ENCODE measurements at regions not wholly inside any gene's neighbourhood (a gene's known extent, or its start where the extent isn't known, plus 50 kb on each side); places are given as distances from the start of the nearest gene placed in this dataset.

GRCh38 chr13:40125336-40125735, 469.9 kb downstream of the COG6 start:
- no peak overlapping the region for H3K4me3 Mint-ChIP-seq
- Histone ChIP-seq H4K20me1 (ENCODE audit: insufficient read depth, low read length) (no peaks in the 10 kb centered on the region), H3K4me1 (ENCODE audit: control insufficient read depth in 1 of 2, insufficient read depth in 2 of 2, low read length in 2 of 2) (no peaks in the 10 kb centered on the region), H3K9ac (ENCODE audit: insufficient read depth, low read length, poor library complexity, severe bottlenecking) (no peak overlapping the region), H3K27ac (ENCODE audit: low read depth in 1 of 2, low read length in 2 of 2) (no peak overlapping the region), H3K79me2 (ENCODE audit: insufficient read depth, low read length) (no peaks in the 10 kb centered on the region), H3K4me3 (replicated peaks in 1 of 3; ENCODE audit: low read depth in 2 of 3, low read length in 3 of 3) (no peak overlapping the region), H3K27me3 (ENCODE audit: control insufficient read depth in 2 of 2, insufficient read depth in 2 of 2, low read length in 2 of 2) (no peaks in the 10 kb centered on the region), H3K9me3 (replicated peaks in 1 of 2; ENCODE audit: control insufficient read depth in 1 of 2, insufficient read depth in 1 of 2, low read length in 2 of 2) (peaks cover 0 to 8% of the 10 kb centered on the region in 2 donors), H3K4me2 (replicated peaks; ENCODE audit: extremely low read depth, low read length, poor library complexity, severe bottlenecking) (no peak overlapping the region), H2AFZ (ENCODE audit: insufficient read depth, low read depth, low read length, poor library complexity, severe bottlenecking) (no peak overlapping the region), H3K36me3 (replicated peaks in 1 of 2; ENCODE audit: control insufficient read depth in 1 of 2, insufficient read depth in 2 of 2, low read length in 2 of 2) (no peaks in the 10 kb centered on the region)
- H3K9me3 Mint-ChIP-seq: peaks cover 3 to 9% (median 5%) of the 10 kb centered on the region in 7 donors
- no peaks in the 10 kb centered on the region for H3K36me3 Mint-ChIP-seq
- 88% methylated on average over 1 of the region's 3 CpGs for WGBS (ENCODE audit: insufficient coverage)
- no peak overlapping the region for H3K27ac Mint-ChIP-seq
- H3K27me3 Mint-ChIP-seq (ENCODE audit: low read depth in 3 of 3): peaks cover 0 to 2% (median 2%) of the 10 kb centered on the region in 3 donors
- intact Hi-C loops (cut with micrococcal nuclease): no loop called here
- DNase-seq: no peak
- no peaks in the 10 kb centered on the region for H3K4me1 Mint-ChIP-seq
- no peak for TF ChIP-seq CTCF (IDR thresholded peaks at IDR 0.05)

GRCh38 chr13:40126306-40127085, 471.0 kb downstream of the COG6 start:
- Mint-ChIP-seq H3K27me3 (ENCODE audit: low read depth in 3 of 3) (peaks cover 0 to 2% (median 2%) of the 10 kb centered on the region in 3 donors), H3K4me1 (no peaks in the 10 kb centered on the region), H3K36me3 (no peaks in the 10 kb centered on the region), H3K4me3 (no peak overlapping the region), H3K27ac (no peak overlapping the region), H3K9me3 (peaks cover 3 to 9% (median 6%) of the 10 kb centered on the region in 7 donors)
- Histone ChIP-seq H3K9me3 (replicated peaks in 1 of 2; ENCODE audit: control insufficient read depth in 1 of 2, insufficient read depth in 1 of 2, low read length in 2 of 2) (peaks cover 0 to 8% of the 10 kb centered on the region in 2 donors), H3K79me2 (ENCODE audit: insufficient read depth, low read length) (no peaks in the 10 kb centered on the region), H4K20me1 (ENCODE audit: insufficient read depth, low read length) (no peaks in the 10 kb centered on the region), H3K9ac (ENCODE audit: insufficient read depth, low read length, poor library complexity, severe bottlenecking) (no peak overlapping the region), H3K4me1 (ENCODE audit: control insufficient read depth in 1 of 2, insufficient read depth in 2 of 2, low read length in 2 of 2) (no peaks in the 10 kb centered on the region), H3K27me3 (ENCODE audit: control insufficient read depth in 2 of 2, insufficient read depth in 2 of 2, low read length in 2 of 2) (no peaks in the 10 kb centered on the region), H2AFZ (ENCODE audit: insufficient read depth, low read depth, low read length, poor library complexity, severe bottlenecking) (no peak overlapping the region), H3K36me3 (replicated peaks in 1 of 2; ENCODE audit: control insufficient read depth in 1 of 2, insufficient read depth in 2 of 2, low read length in 2 of 2) (no peaks in the 10 kb centered on the region), H3K27ac (ENCODE audit: low read depth in 1 of 2, low read length in 2 of 2) (no peak overlapping the region), H3K4me2 (replicated peaks; ENCODE audit: extremely low read depth, low read length, poor library complexity, severe bottlenecking) (no peak overlapping the region), H3K4me3 (replicated peaks in 1 of 3; ENCODE audit: low read depth in 2 of 3, low read length in 3 of 3) (no peak overlapping the region)
- WGBS (ENCODE audit: insufficient coverage): no CpG with 5 or more reads among the region's 7 CpGs
- intact Hi-C loops (cut with micrococcal nuclease): no loop called here
- no peak for DNase-seq
- TF ChIP-seq CTCF (IDR thresholded peaks at IDR 0.05): no peak
